Breast epithelium (tissue), 3 donors: ENCODE measurements at regions not wholly inside any gene's neighbourhood (a gene's known extent, or its start where the extent isn't known, plus 50 kb on each side); places are given as distances from the start of the nearest gene placed in this dataset.

Experiments
- CTCF ChIP-seq, 3 donors: fragments of 450-650 bp; IDR thresholded peaks; one replicate each; pipeline ENCODE4 v1.5.1; 2016 to 2017; ENCODE audit warnings: antibody characterized with exemption in 3 of 3, mild to moderate bottlenecking in 3 of 3, moderate library complexity in 3 of 3
- POLR2A ChIP-seq: fragments of 450-650 bp; IDR thresholded peaks from one replicate; pipeline ENCODE4 v1.6.1; 2016; ENCODE audit warnings: antibody characterized with exemption, mild to moderate bottlenecking, moderate library complexity
- POLR2AphosphoS5 ChIP-seq, 3 donors: sonication (generic); formaldehyde crosslinking; IDR thresholded peaks; one replicate each; pipeline ENCODE4 v1.6.1; 2017; ENCODE audit warnings: antibody characterized with exemption in 3 of 3

GRCh38 chr9:79975621-79976256 lies 404.0 kb downstream of the TLE4 start:
- no peak for TF ChIP-seq CTCF (IDR thresholded peaks at IDR 0.05)
- TF ChIP-seq POLR2A: no peak
- no peak for TF ChIP-seq POLR2AphosphoS5 (IDR thresholded peaks at IDR 0.05)
